Psoas muscle (tissue), 7 donors: ENCODE measurements at regions not wholly inside any gene's neighbourhood (a gene's known extent, or its start where the extent isn't known, plus 50 kb on each side); places are given as distances from the start of the nearest gene placed in this dataset.
"Not testable (repeated sequence)": the region's sequence is repeated elsewhere in the genome, so short reads cannot be mapped to it uniquely, and the experiment has no call there.

Experiments
- ATAC-seq, 4 donors: fragments of 200-7000 bp; cut with Tn5 transposase; one replicate each; pipeline ENCODE4 v1.9.1; 2020; ENCODE audit warnings: moderate library complexity in 3 of 4, mild to moderate bottlenecking in 2 of 4
- DNase-seq, 2 donors: peaks; one replicate each; pipeline ENCODE4 v3.0.0-alpha.2; 2020
- H3K27ac ChIP-seq: fragments of 200-600 bp; one replicate; pipeline ENCODE4 v1.8.0; 2022
- H3K27me3 ChIP-seq, 3 donors: fragments of 200-600 bp in 1 of 3; one replicate each; pipeline versions ENCODE4 v1.6.1 to v1.8.0; 2013 to 2022; ENCODE audit warnings: low read length in 2 of 3, mild to moderate bottlenecking in 2 of 3, moderate library complexity in 1 of 3; ENCODE audit not compliant: insufficient read depth in 3 of 3
- H3K36me3 ChIP-seq, 2 donors: fragments of 200-600 bp in 1 of 2; one replicate each; pipeline versions ENCODE4 v1.6.1 to v1.8.0; 2013 to 2022; ENCODE audit warnings: low read depth in 1 of 2, mild to moderate bottlenecking in 1 of 2, moderate library complexity in 1 of 2; ENCODE audit not compliant: insufficient read depth in 1 of 2
- H3K4me1 ChIP-seq: fragments of 200-600 bp; one replicate; pipeline ENCODE4 v1.8.0; 2022
- H3K4me3 ChIP-seq: fragments of 200-600 bp; one replicate; pipeline ENCODE4 v1.8.0; 2022; ENCODE audit warnings: mild to moderate bottlenecking
- H3K9me3 ChIP-seq: fragments of 200-600 bp; one replicate; pipeline ENCODE4 v1.8.0; 2022
- WGBS, 3 donors: extraction: QIAGEN DNeasy Blood & Tissue Kit; methylation state at CpG; one replicate each; pipeline versions ENCODE4 v1.1.6 to v1.1.7; 2013; 5-methylcytosine and 5-hydroxymethylcytosine counted together
- intact Hi-C, 2 donors: fragments of 100-400 bp; cut with DNase I; formaldehyde crosslinking; loops; one replicate each; pipeline versions ENCODE4 v1.11.0 to v1.14.2; 2022
- TF ChIP-seq, protein P1 (sequence below): fragments of 200-600 bp; IDR thresholded peaks from one replicate; pipeline ENCODE4 v1.8.0; 2022; ENCODE audit warnings: antibody characterized with exemption
- donor health status: healthy with polysubstance abuse.
- donor health status: DM: no; HTN: no; CAD: no; lungs with moderate emphysema.
- donor health status: Bipolar disorder and iron deficiency.
- donor health status: healthy.
- donor health status: DM: yes; HTN: yes; CAD: no.
- donor health status: DM: no; HTN: no; CAD: no.
- donor health status: DM: yes; HTN: yes; CAD: no.

DNA sequence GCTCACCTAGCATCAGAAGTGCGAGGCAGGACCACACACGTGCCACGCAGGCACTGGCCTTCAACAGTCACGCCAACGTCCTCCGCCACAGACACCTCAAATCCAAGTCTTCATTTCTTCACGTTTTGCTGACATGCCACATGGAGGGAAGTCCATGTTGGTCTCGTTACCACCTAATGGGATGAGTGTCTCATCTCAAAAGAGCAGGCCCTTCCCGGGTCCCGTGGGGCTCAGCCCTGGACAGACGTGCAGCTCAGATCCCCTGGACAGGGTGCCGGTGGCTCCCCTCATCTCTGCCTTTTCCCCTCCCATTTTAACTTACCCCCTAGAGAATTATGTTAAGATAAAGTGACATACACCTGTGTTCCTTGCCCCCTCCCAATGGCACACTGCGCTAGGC is 76.8 kb downstream of the MRPL36 start:
- ATAC-seq (no peak), DNase-seq (no peak)
- Histone ChIP-seq H3K36me3 (no peaks in the 10 kb centered on the region), H3K9me3 (peaks cover 17% of the 10 kb centered on the region), H3K27ac (no peak overlapping the region), H3K27me3 (peaks cover 0 to 18% (median 0%) of the 10 kb centered on the region in 3 donors), H3K4me1 (no peaks in the 10 kb centered on the region), H3K4me3 (no peak overlapping the region)
- intact Hi-C loops = no loop called here
- TF ChIP-seq, protein P1, sequence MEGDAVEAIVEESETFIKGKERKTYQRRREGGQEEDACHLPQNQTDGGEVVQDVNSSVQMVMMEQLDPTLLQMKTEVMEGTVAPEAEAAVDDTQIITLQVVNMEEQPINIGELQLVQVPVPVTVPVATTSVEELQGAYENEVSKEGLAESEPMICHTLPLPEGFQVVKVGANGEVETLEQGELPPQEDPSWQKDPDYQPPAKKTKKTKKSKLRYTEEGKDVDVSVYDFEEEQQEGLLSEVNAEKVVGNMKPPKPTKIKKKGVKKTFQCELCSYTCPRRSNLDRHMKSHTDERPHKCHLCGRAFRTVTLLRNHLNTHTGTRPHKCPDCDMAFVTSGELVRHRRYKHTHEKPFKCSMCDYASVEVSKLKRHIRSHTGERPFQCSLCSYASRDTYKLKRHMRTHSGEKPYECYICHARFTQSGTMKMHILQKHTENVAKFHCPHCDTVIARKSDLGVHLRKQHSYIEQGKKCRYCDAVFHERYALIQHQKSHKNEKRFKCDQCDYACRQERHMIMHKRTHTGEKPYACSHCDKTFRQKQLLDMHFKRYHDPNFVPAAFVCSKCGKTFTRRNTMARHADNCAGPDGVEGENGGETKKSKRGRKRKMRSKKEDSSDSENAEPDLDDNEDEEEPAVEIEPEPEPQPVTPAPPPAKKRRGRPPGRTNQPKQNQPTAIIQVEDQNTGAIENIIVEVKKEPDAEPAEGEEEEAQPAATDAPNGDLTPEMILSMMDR = no peak
- 75 to 82% (median 80%) methylated on average over 13 of the region's 13 CpGs for WGBS, 3 donors

DNA sequence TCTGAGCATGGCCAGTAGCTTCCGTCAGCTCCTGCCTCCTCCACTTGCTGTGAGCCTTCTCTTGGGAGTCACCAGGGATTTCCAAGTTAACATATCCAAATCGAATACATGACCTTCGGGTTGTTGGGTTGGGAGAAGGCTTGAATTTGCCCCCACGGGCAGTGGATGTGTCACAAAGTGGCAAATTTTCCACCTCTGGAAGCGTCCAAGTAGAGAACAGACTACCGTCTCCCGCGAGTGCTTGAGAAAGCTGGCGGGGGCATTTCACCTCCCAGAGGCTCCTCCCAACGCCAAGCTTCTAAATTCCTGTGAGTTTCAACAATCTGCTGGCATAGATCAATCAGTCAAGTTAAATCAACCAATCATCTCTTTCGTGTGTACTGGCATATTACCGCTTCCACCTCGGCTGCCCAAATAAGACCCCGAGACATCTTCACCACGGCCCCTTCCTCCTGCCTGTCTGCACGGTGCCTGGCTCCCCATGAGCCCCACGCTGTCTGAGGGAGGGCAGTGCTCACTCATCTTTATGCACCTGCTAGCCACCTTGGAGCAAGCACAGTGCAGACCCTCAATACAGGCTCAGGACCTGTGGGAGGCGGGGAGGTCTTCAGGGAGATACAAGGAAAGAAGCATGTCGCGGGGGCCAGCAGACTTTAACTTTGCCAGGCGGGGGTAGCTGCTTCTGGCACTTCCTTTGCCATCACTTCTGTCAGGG is 79.1 kb downstream of the MRPL36 start:
- no peaks in the 10 kb centered on the region for H3K4me1 ChIP-seq
- TF ChIP-seq, protein P1 = no peak
- H3K36me3 ChIP-seq = no peaks in the 10 kb centered on the region
- intact Hi-C loops = no loop called here
- peaks cover 0 to 12% (median 0%) of the 10 kb centered on the region in 3 donors for H3K27me3 ChIP-seq
- ATAC-seq (no peak), DNase-seq (no peak)
- H3K27ac ChIP-seq = no peak overlapping the region
- H3K4me3 ChIP-seq = no peak overlapping the region
- WGBS, 3 donors = 78 to 83% (median 80%) methylated on average over 21 of the region's 21 CpGs
- peaks cover 18% of the 10 kb centered on the region for H3K9me3 ChIP-seq

DNA sequence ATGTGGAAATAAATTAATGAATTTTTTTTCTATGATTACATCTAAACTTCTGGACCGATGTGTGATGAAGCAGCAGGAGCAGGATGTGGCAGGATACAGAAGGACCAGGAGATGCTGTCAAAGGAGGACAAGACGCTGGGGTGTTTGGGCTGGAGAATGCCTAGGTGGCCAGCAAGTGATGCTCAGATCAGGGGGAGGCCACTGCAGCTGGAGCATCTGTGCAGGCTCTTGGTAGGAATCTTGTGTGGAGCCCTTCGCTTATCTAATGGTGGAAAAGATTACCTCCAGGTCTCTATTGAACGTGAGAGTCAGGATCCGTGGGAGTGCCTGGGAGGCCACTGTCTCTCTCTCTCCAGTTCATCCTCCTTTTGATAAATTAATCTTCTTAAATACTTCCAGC is 79.8 kb downstream of the MRPL36 start:
- TF ChIP-seq, protein P1 = no peak
- Histone ChIP-seq H3K27ac (no peak overlapping the region), H3K4me1 (no peaks in the 10 kb centered on the region), H3K36me3 (no peaks in the 10 kb centered on the region), H3K27me3 (peaks cover 0 to 11% (median 0%) of the 10 kb centered on the region in 3 donors), H3K4me3 (no peak overlapping the region), H3K9me3 (peaks cover 18% of the 10 kb centered on the region)
- 70 to 79% (median 77%) methylated on average over 5 of the region's 5 CpGs for WGBS, 3 donors
- DNase-seq (no peak), ATAC-seq (no peak)
- intact Hi-C loops = no loop called here

DNA sequence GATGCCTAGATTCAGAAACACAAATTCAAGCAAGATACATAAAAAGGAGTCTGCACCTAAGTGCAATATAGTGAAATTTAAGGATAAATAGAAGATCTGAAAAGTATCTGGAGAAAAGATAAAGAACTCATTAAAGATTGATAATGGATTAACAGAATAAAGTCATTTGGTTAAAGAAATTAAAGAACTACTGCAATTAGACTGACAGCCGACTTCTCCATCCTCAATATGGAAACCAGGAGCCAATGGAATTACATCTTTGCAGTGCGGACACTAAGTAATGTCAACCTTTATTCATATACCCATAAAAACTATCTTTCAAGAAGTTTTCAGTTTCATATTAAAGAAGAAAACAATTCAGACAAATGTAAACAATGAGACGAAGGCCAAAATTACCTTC is 81.0 kb downstream of the MRPL36 start:
- WGBS, 3 donors = 55 to 71% (median 68%) methylated on average over 3 of the region's 3 CpGs

DNA sequence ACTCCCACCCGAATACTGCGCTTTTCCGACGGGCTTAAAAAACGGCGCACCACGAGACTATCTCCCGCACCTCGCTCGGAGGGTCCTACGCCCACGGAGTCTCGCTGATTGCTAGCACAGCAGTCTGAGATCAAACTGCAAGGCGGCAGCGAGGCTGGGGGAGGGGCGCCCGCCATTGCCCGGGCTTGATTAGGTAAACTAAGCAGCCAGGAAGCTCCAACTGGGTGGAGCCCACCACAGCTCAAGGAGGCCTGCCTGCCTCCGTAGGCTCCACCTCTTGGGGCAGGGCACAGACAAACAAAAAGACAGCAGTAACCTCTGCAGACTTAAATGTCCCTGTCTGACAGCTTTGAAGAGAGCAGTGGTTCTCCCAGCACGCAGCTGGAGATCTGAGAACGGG is 89.5 kb downstream of the MRPL36 start:
- ATAC-seq, H3K36me3 ChIP-seq, DNase-seq, H3K27ac ChIP-seq, H3K4me1 ChIP-seq, H3K9me3 ChIP-seq, H3K4me3 ChIP-seq, intact Hi-C loops: not testable (repeated sequence)
- WGBS, 3 donors = 0 to 28% (median 6%) methylated on average over 1 to 18 of the region's 21 CpGs
- peaks cover 0 to 24% (median 5%) of the 10 kb centered on the region in 3 donors for H3K27me3 ChIP-seq

More for the DNA sequence above, 81.0 kb downstream of the MRPL36 start:
- Histone ChIP-seq H3K36me3 (no peaks in the 10 kb centered on the region), H3K9me3 (peaks cover 18% of the 10 kb centered on the region), H3K27me3 (peaks cover 0 to 3% (median 0%) of the 10 kb centered on the region in 3 donors), H3K27ac (no peak overlapping the region), H3K4me3 (no peak overlapping the region), H3K4me1 (no peaks in the 10 kb centered on the region)
- intact Hi-C loops = no loop called here
- TF ChIP-seq, protein P1 = no peak
- DNase-seq = no peak
- no peak for ATAC-seq
